Renal cortex interstitium (tissue), 11 donors: ENCODE measurements at regions not wholly inside any gene's neighbourhood (a gene's known extent, or its start where the extent isn't known, plus 50 kb on each side); places are given as distances from the start of the nearest gene placed in this dataset.

Experiments used
- DNase-seq, 11 donors: peaks; one replicate each; pipeline ENCODE4 v3.0.0-alpha.2; 2013; ENCODE audit warnings: low read depth in 9 of 11, low spot score in 4 of 11; ENCODE audit errors: extremely low read depth in 1 of 11

DNA sequence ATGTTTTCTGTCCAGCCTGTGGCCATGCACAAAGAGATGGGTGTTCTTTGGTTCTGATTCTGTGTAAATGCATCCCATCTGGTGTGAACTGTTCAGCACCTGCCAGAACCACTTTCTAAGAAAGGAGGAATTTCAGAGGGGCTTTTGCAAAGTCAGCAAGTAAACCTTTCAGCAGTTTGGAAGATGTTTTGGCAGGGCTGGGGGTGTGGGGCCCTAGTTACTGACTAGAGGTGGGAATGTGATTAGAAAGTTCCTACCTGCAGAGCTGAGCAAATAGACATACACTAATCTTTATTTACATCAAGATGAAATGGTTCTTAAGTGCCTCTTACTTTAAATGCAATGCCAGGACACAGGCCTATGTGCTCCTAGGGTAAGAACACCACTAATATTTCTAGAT, 378.1 kb upstream of the USP24 start:
- DNase-seq, result no peak

DNA sequence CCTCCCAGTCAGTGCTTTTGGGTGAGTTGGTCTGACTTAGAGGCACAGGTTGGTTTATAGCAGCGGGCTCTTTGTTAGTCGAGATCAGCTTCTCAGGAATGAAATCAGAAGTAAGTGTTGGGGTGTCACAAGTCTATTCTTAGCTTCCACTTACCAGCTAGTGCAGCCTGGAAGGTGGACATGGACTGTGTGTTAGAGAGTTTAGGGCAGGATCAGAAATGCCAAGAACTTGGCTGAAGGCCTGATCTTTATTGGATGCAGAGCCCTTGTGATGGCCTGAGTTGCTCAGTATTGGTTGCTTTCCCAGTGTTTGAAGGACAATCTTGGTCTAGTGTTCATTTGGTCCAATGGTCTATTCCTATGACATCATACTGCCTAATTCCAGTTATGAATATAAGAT, 377.0 kb upstream of the USP24 start:
- no peak for DNase-seq

DNA sequence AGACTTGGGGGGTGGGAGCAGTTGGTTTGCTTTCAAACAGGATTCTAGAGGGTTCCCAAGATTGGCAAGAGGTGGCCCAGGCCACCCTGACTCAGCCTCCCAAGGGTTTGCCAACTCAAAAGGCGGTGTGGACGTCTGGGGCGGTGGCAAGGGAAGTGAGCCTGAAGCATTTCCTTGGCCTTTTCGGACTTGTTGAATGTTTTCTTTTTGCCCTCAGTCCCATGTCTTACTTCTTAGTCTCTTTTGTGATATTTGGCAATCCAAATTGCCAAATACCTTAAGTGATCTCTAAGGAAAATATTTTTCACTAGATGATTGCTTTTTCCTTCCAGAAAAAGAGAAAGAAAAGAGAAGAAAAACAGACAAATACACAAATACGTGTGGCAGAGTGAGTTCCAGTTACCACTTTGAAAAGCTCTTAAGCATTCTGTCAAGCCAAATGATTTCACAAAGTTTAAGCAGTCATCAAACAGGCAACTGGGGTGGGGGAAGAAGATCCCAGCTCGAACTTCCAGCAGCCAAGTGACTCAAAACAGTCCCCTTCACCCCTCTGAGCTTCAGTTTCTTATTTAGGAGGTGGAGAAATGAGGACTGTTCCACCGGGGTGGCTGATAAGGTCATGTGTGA, 374.6 kb upstream of the USP24 start:
- DNase-seq, result no peak

DNA sequence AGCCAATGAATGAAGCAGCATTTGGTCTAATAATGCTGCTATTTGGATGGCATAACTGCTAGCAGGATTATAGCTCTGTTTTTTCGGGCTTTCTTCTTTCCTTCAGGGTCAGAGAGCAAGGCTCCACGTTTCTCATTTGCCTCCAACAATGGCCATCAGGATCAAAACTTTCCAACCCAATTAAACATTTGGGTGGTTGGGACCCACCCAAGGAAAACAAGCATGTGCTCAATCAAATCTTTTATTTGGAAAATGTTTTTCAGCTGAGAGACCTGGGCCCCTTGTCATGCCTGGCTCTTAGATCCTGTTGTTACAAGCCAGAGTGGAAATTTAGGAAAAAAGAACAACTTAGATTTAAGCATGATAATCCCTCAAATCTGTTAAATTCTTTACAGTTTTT, 373.1 kb upstream of the USP24 start:
- no peak for DNase-seq

DNA sequence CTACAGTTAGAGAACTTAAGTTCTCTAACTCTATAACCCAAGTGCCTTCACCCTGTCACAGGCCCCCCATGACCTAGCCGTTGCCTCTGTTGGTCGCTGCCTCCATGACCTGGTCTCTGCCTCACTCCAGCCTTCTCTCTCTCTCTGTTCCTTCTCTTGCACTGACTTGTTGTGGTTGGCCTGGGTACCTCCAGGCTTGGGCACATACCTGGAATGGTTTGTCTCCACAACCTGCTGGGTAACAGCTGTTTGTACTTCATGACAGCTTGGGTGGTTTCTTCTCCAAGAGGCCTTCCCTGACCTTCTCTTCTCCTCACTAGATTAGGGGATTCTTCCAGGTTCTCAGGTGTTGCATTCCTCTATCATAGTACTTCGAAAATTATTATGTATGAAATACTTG, 371.6 kb upstream of the USP24 start:
- DNase-seq, result no peak

DNA sequence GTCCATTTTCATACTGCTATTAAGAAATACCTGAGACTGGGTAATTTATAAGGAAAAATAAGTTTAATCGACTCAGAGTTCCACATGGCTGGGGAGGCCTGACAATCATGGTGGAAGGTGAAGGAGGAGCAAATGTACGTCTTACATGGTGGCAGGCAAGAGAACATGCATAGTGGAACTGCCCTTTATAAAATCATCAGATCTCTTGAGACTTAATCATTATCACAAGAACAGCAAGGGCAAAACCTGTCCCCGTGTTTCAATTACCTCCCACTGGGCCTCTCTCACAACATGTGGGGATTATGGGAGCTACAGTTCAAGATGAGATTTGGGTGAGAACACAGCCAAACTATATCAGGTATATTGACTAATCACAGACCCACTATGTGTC, 370.2 kb upstream of the USP24 start:
- no peak for DNase-seq

DNA sequence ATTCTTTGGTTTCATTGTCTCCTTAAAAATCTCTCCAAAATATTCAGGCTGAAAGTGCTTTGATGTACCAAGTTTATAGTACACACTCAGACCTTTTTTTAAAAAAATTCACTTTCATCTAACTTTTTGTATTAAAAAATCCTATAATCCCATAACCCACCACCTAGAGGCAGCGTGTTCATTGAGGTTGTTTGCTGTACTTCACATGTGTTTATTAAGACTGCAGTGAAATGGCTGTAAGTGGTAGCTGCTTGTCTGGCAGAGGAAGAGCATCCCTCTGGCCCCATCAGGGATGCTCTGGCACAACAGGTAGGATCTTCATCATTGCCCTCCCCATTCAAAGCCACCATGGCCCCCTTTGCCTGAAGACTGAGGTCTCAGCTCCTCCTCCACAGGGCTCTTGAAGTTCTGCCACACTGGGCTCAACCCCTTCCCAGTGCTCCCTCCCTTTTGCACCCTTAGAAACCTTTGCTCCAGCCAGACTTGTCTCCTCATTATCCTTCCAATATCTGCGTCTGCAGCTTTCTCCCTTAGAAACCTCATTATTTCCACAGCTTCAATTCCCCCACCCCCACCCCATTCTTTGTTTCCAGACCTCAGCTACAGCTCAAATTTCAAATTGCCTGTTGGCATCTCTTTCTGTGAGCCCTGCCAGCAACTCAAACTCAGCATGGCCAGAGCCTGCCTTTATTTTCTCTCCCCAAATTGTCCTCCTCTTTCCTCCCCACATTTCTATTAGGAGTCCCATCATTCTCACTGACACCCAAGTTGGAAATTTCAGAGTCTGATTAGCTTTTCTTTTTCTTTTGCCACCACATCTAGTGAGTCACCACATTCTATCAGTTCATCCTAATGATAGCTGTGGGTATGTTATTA, 369.6 kb upstream of the USP24 start:
- DNase-seq, result no peak

DNA sequence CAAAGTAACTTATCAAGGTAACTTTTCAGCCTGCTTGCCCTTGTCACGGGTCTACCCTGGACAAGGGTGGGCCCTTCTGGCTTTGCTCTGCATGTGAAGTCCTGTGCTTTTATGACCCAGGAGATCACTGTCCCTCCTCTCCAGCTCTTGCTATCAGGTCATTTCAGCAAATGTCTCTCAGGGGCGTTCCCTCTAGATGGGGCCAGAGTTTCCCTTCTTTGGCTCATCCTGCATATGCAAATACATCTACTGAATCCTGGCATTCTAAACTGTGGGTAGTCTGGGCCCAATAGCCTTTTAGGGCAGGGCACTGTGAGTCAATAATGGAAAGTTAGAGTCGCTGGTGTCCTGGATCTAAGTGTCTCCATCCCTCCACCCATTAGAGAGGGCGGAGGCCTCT, 366.9 kb upstream of the USP24 start:
- DNase-seq, result no peak

DNA sequence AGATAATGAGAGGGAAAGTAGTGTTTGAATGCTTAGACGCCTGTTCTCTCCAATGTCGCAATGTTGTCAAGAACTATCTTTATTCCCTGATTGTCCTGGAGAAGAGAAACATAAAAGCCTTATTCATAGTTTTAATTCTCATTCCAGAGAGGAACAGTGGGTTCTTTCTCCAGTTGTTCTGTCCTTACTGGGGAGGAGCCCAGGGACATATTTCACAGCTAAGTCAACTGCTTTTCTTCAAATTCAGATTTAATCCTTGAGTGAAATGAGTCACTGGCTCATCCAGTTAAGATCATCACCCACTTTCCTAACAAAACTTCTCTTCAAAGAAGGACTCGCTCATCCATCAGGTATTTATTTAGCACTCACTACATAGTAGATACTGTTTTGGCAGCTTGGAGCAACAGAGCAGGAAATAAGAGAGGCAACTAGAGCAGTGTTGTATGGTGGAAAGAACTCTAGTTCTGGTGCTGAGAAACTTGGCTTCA, 365.7 kb upstream of the USP24 start:
- DNase-seq, result no peak

DNA sequence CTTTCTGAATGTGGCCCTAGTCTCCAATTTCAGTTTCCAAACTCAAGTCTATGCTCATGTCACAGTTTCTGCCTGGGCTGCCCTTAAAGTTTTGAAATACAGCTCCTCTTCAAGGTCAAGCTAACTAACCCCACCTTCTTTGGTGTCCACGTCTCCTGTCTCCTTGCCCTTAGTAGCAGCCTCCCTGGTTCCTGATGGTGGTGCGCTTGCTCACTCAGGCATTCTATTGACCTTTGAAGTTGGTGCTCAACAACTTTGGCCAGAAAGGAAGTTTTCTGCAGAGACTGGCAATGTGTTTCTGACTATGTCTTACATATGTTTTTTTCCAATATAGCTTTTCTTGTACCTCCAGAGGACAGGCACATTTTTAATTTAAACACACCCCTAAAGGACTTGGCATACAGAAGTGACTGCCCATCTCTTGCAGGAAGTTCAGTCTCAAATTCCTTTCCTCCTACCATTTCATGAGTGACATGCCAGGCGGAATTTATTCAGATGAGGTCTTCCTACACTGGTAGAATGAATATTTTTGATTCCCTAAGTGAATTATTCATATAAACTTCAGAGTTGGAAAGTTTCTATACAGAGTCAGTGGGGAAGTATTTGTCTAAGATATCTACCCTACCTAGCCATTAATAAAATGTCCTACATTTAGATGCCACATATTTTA, 364.3 kb upstream of the USP24 start:
- DNase-seq, result no peak

DNA sequence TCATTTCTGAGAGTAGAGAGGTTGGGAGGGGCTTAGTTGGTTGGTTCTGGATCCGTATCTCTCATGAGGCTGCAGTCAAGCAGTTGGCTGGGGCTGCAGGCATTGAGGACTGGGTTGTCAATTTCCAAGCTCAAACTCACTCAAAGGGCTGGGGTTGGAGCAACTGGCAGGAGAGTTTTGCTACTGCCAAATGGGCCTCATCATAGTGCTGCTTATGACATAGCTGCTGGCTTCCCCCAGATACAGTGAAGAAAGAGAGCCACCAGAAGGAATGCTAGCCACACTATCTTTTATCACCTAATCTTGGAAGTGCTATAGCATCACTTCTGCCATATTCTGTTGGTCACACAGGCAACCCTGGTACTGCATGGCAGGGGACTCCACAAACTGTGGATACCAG, 363.5 kb upstream of the USP24 start:
- no peak for DNase-seq

DNA sequence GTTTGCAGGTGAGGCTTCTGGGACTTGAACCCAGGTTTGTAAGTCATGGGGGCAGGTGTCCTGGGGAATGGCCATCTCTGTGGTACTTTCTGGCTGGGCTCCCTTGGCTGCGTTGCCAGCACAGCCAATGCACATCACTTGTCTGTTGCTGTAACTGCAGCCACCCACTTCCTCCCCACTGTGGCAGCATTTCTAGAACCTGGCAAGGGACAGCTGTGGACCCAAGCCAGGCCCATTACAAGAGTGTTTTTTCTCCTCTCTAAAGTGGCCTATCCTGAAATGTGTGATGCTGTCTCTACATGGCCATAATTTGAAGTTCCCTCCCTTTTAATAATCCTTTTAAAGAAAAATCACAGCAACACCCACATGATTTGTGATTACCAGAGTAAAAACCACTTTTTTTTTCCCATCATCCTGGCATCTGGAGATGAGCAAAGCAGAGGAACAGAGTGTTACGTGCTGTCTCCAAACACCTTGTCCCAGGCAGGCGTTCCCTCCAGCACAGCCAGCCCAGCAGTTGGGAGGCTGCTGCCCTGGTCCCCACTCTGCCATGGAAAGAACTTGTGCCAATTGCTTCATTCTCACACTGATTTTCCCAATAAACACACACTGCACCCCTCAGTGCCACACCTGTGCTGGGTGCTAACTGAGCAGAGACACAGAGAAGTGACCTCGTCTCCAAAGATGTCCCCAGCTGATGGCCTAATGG, 360.6 kb upstream of the USP24 start:
- no peak for DNase-seq

DNA sequence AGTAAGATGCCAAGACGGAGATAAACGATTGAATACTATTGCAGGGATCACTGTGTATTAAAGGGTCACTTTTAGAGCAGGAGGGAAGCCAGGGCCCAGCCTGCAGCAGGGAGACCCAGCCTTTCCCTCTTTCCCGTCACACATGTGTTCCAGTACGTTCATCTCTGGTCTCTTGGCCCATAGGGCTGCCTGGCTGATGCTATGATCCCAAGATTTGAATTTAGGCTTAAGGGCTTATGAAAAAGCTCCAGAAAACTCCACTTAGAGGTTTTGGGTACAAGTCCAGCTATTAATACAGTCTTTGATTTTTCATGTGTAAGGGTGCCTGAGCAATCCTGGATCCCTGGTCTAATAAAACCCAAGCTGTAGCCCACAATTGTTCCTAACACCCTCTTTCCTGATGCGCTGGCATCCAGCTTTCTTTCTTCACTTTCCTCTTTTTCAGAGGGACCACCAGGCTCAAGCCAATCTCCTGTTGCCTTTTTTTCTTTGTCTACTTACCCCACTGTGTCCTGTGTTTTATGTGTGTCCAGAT, 359.6 kb upstream of the USP24 start:
- no peak for DNase-seq

DNA sequence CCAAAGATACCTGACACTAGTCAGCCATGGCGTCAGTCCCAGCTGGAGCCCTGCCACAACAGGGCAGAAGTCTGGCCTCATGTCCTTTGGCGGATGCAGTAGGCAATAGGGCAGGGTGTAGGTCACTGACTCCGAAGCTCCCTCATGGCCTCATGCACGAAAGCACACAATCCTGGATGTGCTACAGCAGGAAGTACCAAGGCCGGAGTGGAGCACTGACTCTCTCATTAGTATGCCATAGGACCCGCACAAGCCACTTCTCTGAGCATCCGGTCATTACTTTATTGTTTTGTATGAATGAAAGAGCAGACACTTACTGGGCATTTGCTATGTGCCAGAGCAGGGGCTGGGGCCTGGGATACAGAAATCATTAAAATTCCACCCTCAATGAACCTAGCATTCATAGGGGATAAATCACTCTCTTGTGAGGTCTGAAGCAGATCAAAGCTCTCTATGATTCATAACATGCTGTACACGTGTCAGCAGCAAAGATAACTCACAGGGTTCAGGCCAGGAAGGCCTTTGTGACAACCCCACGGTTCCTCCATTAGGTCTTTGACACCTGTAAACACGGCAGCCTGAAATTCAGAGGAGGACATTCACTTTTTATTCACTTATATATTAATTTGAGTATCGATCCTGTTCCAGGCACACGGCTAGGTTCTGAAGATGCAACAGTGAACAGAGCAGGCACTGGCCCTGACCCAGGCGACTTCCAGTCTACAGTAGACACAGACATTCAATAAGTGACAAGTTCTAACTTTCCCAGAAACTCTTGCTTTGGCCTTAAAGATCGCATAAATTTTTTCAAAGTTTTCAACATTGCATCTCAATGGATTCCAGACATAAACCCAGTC, 357.9 kb upstream of the USP24 start:
- DNase-seq, result no peak

DNA sequence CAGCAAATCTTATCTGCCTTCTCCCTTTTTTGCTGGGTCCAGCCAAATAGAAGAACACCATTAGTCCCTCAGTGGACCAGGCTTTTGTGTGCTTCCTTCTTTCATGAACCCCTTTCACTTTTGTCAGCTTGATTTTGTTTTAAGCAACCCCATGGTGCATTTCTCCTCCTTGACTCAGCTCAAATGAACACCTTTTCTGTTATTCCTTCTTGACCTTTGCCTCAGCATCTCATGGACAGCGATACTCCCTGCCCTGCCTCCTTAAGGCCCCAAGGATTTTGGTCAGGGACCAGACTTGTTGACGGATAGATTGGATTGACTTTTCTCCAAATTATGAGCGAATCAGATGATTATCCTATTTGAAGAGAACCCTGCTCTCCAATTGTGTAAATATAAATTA, 356.6 kb upstream of the USP24 start:
- DNase-seq, result no peak

DNA sequence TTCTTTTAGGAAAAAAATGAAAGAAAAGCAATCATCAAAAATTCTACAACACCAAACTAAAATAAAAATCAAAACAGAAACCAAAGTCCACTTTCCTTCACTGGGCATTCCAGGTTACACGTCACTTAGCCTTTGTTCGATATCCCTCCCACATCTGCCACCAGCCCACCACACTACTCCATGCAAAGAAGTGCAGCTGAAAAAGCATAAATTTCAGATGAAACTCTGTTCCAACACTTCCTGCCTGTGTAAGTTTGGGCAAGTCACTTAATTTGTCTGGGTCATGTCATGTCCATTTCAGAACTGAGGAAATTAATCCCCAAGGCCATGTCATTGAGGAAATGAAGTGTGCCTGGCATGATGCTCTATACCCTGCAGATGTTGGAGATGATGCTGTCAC, 354.3 kb upstream of the USP24 start:
- no peak for DNase-seq

DNA sequence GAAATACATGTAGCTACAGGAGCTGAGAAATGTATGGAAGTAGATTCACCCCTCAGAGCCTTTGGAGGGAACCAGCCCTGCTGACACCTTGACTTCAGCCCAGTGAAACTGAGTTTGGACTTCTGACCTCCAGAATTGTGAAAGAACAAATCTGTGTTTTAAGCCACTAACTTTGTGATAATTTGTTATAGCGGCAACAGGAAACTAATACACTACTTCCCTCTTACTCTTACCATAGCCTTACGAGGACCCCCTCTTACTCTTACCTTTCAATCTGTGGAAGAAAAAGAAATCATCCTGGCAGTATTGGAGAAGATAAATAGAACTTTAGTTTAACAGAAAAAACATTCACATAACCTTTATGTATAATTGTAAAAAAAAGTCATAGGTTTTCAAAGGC, 353.6 kb upstream of the USP24 start:
- DNase-seq, result no peak

DNA sequence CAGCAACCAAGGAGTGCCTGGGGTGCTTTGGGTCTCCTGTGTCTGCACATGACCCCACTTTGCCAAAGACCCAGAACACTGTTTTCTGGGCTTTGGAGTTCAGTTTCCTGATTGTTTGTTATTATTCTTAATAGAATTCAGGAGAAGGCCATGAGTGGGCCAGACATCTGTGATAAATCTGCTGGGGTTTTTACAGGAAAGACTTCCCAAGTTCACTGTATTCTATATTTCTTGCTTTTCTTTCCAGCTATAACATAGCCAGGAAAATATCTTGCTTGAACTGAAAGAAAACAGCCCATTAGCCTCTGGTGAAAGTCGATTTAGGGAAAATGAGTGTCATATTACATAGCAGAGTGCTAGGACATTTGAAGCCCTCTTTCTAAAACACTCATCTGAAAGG, 345.1 kb upstream of the USP24 start:
- no peak for DNase-seq

DNA sequence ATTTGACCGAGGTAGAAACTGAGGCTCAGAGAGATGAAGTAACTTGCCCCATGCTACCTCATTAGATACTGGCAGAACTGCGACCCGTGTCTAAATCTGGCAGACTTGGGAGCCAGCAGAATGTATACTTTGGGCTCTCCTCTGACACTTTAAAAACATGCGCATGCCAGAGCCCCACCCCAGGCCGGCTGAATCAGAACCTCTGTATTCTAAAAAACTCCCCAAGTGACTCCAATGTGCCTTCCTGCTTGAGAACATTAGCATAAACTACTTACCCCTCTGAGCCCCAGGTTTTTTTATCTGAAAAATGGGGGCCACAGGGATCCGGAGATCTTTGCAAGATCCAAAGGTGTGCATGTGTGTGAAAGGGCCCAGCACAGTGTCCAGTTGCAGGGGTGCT, 344.7 kb upstream of the USP24 start:
- DNase-seq, result no peak
